Neutrophil (primary cell): ENCODE measurements at regions not wholly inside any gene's neighbourhood (a gene's known extent, or its start where the extent isn't known, plus 50 kb on each side); places are given as distances from the start of the nearest gene placed in this dataset.
"Not testable (repeated sequence)": the region's sequence is repeated elsewhere in the genome, so short reads cannot be mapped to it uniquely, and the experiment has no call there.

ENCODE experiments used
- H3K27ac ChIP-seq: fragments of 200-600 bp; sonication (generic); 2 replicates; pipeline ENCODE4 v1.5.1; 2016; ENCODE audit warnings: mild to moderate bottlenecking, moderate library complexity
- H3K27me3 ChIP-seq: fragments of 200-600 bp; sonication (generic); 2 replicates; pipeline ENCODE4 v1.6.0; 2016; ENCODE audit warnings: mild to moderate bottlenecking
- H3K36me3 ChIP-seq: fragments of 200-600 bp; sonication (generic); 2 replicates; pipeline ENCODE4 v1.5.1; 2017
- H3K4me1 ChIP-seq, 2 experiments: fragments of 200-600 bp in 1 of 2; sonication (generic) in 1 of 2; 1 replicate in 1 of 2; 2 replicates in 1 of 2; pipeline versions ENCODE4 v1.5.1 to v1.6.1; 2013 to 2016; ENCODE audit warnings: low read depth in 1 of 2, low read length in 1 of 2, mild to moderate bottlenecking in 1 of 2, moderate library complexity in 1 of 2; ENCODE audit not compliant: control insufficient read depth in 1 of 2, insufficient read depth in 1 of 2
- H3K4me3 ChIP-seq, 2 experiments: fragments of 200-600 bp in 1 of 2; sonication (generic) in 1 of 2; 1 replicate in 1 of 2; 2 replicates in 1 of 2; pipeline ENCODE4 v1.5.1; 2013 to 2016; ENCODE audit warnings: low read depth in 1 of 2, low read length in 1 of 2, mild to moderate bottlenecking in 1 of 2, moderate library complexity in 1 of 2
- H3K9me3 ChIP-seq: fragments of 200-600 bp; sonication (generic); 2 replicates; pipeline ENCODE4 v1.5.1; 2016
- TF ChIP-seq, protein P1 (sequence below): fragments of 200-600 bp; sonication (generic); IDR thresholded peaks from 2 replicates; pipeline ENCODE4 v1.5.1; 2016; ENCODE audit warnings: antibody characterized with exemption

DNA sequence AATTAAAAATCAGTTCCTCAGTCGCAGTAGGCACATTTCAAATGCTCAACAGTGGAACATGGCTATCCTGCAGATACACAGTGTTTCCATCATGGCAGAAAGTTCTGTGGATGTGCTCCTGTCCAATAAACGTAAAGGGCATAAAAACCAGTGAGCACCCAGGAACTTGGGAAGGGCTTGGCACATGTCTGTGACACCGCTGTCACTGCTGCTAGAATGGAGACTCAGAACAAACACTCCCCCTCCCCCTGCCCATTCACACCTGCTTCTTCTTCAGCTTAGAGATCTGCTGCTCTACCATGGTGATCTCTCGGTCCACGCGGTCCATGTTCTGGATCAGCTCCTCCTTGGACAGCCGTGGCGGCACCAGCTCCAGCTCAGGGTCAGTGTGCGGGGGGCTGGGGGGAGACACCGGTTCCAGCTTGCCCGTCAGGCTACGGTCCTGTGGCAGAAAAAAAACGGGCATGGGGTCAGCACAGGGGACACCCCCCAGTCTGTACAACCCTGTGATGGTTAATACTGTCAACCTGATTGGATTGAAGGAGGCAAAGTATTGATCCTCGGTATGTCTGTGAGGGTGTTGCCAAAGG, 94.6 kb downstream of the NCOR2 start:
- Histone ChIP-seq H3K27me3 (no peaks in the 10 kb centered on the region), H3K36me3 (peaks cover 15% of the 10 kb centered on the region), H3K9me3 (no peaks in the 10 kb centered on the region), H3K4me3 (no peak overlapping the region), H3K4me1 (no peaks in the 10 kb centered on the region), H3K27ac (no peak overlapping the region)
- TF ChIP-seq, protein P1, sequence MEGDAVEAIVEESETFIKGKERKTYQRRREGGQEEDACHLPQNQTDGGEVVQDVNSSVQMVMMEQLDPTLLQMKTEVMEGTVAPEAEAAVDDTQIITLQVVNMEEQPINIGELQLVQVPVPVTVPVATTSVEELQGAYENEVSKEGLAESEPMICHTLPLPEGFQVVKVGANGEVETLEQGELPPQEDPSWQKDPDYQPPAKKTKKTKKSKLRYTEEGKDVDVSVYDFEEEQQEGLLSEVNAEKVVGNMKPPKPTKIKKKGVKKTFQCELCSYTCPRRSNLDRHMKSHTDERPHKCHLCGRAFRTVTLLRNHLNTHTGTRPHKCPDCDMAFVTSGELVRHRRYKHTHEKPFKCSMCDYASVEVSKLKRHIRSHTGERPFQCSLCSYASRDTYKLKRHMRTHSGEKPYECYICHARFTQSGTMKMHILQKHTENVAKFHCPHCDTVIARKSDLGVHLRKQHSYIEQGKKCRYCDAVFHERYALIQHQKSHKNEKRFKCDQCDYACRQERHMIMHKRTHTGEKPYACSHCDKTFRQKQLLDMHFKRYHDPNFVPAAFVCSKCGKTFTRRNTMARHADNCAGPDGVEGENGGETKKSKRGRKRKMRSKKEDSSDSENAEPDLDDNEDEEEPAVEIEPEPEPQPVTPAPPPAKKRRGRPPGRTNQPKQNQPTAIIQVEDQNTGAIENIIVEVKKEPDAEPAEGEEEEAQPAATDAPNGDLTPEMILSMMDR = no peak

DNA sequence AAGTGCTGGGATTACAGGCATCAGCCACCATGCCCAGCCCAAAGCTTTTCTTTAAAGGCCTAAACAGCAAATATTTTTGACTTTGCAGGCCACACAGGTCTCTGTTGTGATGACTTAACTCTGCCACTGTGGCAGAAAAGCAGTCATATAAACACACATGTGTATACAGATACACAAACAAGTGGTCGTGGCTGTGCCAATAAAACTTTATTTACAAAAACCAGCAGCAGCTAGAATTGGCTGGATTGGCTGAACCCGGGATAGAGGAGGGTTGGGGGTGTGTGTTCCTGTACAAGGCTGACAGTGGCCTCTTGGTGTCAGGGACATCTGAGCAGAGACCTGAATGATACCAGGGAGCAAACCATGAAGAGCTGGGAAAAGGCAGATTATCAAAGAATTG, 95.6 kb downstream of the NCOR2 start:
- H3K27ac ChIP-seq = no peak overlapping the region
- no peaks in the 10 kb centered on the region for H3K27me3 ChIP-seq
- no peaks in the 10 kb centered on the region for H3K9me3 ChIP-seq
- no peak overlapping the region for H3K4me3 ChIP-seq
- peaks cover 15% of the 10 kb centered on the region for H3K36me3 ChIP-seq
- peaks cover under 1 to 2% of the 10 kb centered on the region in 2 experiments for H3K4me1 ChIP-seq
- TF ChIP-seq, protein P1 = no peak

DNA sequence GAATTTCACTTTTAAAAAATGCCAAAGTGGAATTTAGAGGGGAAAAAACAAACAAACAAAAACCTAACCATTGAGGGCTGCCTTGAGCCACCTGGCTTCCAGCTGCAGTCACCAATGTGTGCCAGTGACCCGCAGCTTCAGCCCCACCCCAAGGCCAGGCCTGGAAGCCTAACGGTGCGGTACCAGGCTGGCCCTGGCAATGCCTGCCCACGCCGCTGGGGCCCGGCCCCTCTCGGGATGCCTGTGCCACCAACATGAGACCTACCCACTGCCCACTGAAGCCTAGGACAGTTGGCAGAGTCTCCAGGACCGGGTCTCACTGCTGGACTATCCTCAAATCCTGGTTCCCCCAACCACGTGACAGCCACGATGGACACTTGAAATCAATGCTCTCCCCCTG, 96.6 kb downstream of the NCOR2 start:
- Histone ChIP-seq H3K36me3 (peaks cover 15% of the 10 kb centered on the region), H3K4me3 (no peak overlapping the region), H3K4me1 (peaks cover 10 to 12% of the 10 kb centered on the region in 2 experiments), H3K27ac (no peak overlapping the region), H3K9me3 (no peaks in the 10 kb centered on the region), H3K27me3 (no peaks in the 10 kb centered on the region)
- TF ChIP-seq, protein P1 = no peak

DNA sequence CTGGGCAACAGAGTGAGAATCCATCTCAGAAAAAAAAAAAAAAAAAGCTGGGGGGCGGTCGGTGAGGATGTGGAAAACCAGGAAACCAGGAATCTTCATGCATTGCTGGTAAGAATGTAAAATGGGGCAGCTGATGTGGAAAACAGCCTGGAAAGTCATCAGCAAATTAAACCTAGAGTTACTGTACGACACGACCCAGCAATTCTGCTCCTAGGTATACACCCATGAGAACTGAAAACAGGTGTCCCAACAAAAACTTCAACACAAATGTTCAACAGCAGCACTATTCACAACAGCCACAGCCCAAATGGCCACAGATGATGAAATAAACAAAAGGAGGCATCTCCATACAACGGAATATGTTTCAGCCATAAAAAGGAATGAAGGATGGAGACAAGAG, 97.3 kb downstream of the NCOR2 start:
- peaks cover 17% of the 10 kb centered on the region in 2 experiments for H3K4me1 ChIP-seq
- H3K4me3 ChIP-seq = no peak overlapping the region
- H3K36me3 ChIP-seq = peaks cover 15% of the 10 kb centered on the region
- H3K27me3 ChIP-seq = no peaks in the 10 kb centered on the region
- TF ChIP-seq, protein P1 = no peak
- H3K9me3 ChIP-seq = no peaks in the 10 kb centered on the region
- H3K27ac ChIP-seq = no peak overlapping the region

DNA sequence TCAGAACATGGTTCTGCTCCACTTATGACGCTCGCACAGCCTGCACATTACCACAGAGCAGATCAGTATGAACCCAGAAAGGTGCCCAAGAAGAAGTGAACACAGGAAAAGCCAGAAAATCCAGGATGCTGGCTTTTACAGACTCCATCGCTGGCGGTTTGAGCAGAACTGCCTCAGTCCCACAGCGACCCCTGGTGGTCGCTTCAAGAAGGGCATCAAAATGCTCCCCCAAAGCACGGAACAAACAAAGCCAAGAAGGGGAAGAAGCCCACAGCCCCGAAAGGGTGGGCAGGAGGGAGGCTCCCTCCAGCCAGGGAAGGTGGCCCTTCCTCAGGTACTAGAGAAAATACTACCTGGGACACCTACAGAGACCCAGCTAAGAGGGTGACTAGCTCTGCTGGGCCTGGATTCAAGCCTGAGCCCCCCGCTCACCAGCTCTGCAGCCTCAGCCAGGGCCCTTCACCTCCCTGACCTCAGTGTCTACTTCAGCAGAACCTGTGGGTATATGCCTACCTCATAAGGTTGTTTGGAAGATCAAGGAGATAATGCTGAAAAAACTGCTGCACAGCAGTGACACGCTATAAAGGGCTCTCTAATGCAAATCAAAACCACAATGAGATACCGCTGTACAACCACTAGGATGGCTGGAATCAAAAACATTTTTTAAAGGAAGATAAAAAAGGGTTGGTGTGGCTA, 98.1 kb downstream of the NCOR2 start:
- H3K27ac ChIP-seq = no peak overlapping the region
- H3K4me1 ChIP-seq = peaks cover 20 to 24% of the 10 kb centered on the region in 2 experiments
- no peak overlapping the region for H3K4me3 ChIP-seq
- H3K36me3 ChIP-seq = peaks cover 15% of the 10 kb centered on the region
- no peaks in the 10 kb centered on the region for H3K9me3 ChIP-seq
- TF ChIP-seq, protein P1 = peak; percentile 68
- H3K27me3 ChIP-seq = no peaks in the 10 kb centered on the region

DNA sequence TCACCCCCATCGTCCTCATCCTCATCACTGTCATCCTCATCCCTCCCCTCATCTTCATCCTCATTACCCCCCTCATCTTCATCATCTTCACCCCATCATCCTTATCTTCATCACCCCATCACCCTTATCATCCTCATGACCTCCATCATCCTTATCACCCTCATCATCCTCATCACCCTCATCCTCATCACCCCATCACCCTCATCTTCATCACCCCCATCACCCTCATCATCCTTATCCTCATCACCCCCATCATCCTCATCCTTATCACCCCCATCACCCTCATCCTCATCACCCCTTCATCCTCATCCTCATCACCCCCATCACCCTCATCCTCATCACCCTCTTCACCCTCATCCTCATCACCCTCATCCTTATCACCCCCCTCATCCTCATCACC, 99.9 kb downstream of the NCOR2 start:
- H3K36me3 ChIP-seq, H3K4me3 ChIP-seq, H3K9me3 ChIP-seq, H3K27ac ChIP-seq, H3K27me3 ChIP-seq: not testable (repeated sequence)
- H3K4me1 ChIP-seq = peaks cover 23 to 27% of the 10 kb centered on the region in 2 experiments
